Mesendoderm (in vitro differentiated cells): ENCODE measurements at regions not wholly inside any gene's neighbourhood (a gene's known extent, or its start where the extent isn't known, plus 50 kb on each side); places are given as distances from the start of the nearest gene placed in this dataset.

ENCODE experiments used
- DNase-seq: peaks from one replicate; pipeline ENCODE4 v3.0.0; 2013
- H2AK5ac ChIP-seq: 2 replicates; pipeline ENCODE4 v1.6.1; 2013; ENCODE audit warnings: low read length, inconsistent platforms
- H2BK120ac ChIP-seq: 2 replicates; pipeline ENCODE4 v1.6.1; 2013; ENCODE audit warnings: low read depth, mild to moderate bottlenecking, low read length, moderate library complexity, mixed read lengths
- H2BK15ac ChIP-seq: replicated peaks from 2 replicates; pipeline ENCODE4 v1.6.1; 2013; ENCODE audit warnings: low read depth, mild to moderate bottlenecking, moderate library complexity
- H2BK5ac ChIP-seq: 2 replicates; pipeline ENCODE4 v1.6.1; 2013; ENCODE audit warnings: low read length, inconsistent platforms
- H3K18ac ChIP-seq: 2 replicates; pipeline ENCODE4 v1.6.1; 2013; ENCODE audit warnings: mild to moderate bottlenecking, low read length, mixed read lengths
- H3K23ac ChIP-seq: one replicate; pipeline ENCODE4 v1.6.1; 2013; ENCODE audit warnings: low read length
- H3K27ac ChIP-seq: 2 replicates; pipeline ENCODE4 v1.5.1; 2013; ENCODE audit warnings: low read depth, mild to moderate bottlenecking, inconsistent platforms, low read length, moderate library complexity
- H3K27me3 ChIP-seq: 2 replicates; pipeline ENCODE4 v1.6.1; 2013; ENCODE audit warnings: low read length, control low read depth, mild to moderate bottlenecking, inconsistent platforms; ENCODE audit not compliant: insufficient read depth, poor library complexity
- H3K36me3 ChIP-seq: 2 replicates; pipeline ENCODE4 v1.6.1; 2013; ENCODE audit warnings: low read length, inconsistent platforms; ENCODE audit not compliant: control insufficient read depth, insufficient read depth
- H3K4ac ChIP-seq: one replicate; pipeline ENCODE4 v1.6.1; 2013; ENCODE audit warnings: low read depth, mild to moderate bottlenecking, low read length, moderate library complexity
- H3K4me1 ChIP-seq: 2 replicates; pipeline ENCODE4 v1.6.1; 2013; ENCODE audit warnings: low read depth, low read length, inconsistent platforms; ENCODE audit not compliant: control insufficient read depth
- H3K4me2 ChIP-seq: 2 replicates; pipeline ENCODE4 v1.6.1; 2013; ENCODE audit warnings: low read length
- H3K4me3 ChIP-seq: 2 replicates; pipeline ENCODE4 v1.5.1; 2013; ENCODE audit warnings: mild to moderate bottlenecking, low read length
- H3K56ac ChIP-seq: one replicate; pipeline ENCODE4 v1.6.1; 2013; ENCODE audit warnings: low read length
- H3K79me1 ChIP-seq: 2 replicates; pipeline ENCODE4 v1.6.1; 2013; ENCODE audit warnings: low read length, inconsistent platforms
- H3K79me2 ChIP-seq: 2 replicates; pipeline ENCODE4 v1.6.1; 2013; ENCODE audit warnings: mild to moderate bottlenecking, low read length; ENCODE audit not compliant: control insufficient read depth, insufficient read depth
- H3K9ac ChIP-seq: 2 replicates; pipeline ENCODE4 v1.6.1; 2013; ENCODE audit warnings: low read length, inconsistent platforms
- H4K5ac ChIP-seq: one replicate; pipeline ENCODE4 v1.6.1; 2013; ENCODE audit warnings: low read length
- H4K8ac ChIP-seq: one replicate; pipeline ENCODE4 v1.6.1; 2013; ENCODE audit warnings: low read depth, mild to moderate bottlenecking, control low read depth, low read length, moderate library complexity
- WGBS: extraction: QIAGEN DNeasy Blood & Tissue Kit; methylation state at CpG from one replicate; pipeline ENCODE4 v1.1.7; 2013; ENCODE audit warnings: low lambda C conversion rate, missing lambda C conversion rate; ENCODE audit not compliant: insufficient coverage; ENCODE audit errors: extremely low coverage; 5-methylcytosine and 5-hydroxymethylcytosine counted together

DNA sequence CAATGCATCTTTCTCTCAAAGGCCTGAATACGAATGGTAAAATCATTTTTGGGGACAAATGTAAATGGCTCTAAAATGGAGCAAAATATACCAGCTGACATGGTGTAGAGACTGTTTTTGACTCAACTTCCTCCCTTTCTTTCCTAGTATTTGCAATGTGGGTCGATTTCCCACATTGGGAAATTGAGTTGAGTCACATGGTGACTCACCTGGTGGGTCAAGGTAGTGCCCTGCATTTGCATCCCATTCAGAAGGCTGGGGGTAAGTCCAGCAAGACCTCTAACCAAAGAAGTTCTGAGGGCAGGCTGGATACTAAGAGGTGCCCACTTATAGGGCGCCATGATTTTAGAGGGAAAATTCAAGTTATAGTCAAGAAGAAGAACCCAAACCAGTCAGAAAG is 179.6 kb upstream of the MPDZ start:
- H3K4me1 ChIP-seq, result no peaks in the 10 kb centered on the region
- no peak overlapping the region for H3K23ac ChIP-seq
- H2BK15ac ChIP-seq, result no peak overlapping the region
- no peak overlapping the region for H3K18ac ChIP-seq
- H3K56ac ChIP-seq, result no peak overlapping the region
- H2AK5ac ChIP-seq, result no peak overlapping the region
- no peak overlapping the region for H4K5ac ChIP-seq
- no peaks in the 10 kb centered on the region for H3K27me3 ChIP-seq
- H2BK120ac ChIP-seq, result no peak overlapping the region
- no peak overlapping the region for H3K9ac ChIP-seq
- no peak for DNase-seq
- no CpG with 5 or more reads among the region's 3 CpGs for WGBS
- no peaks in the 10 kb centered on the region for H3K79me2 ChIP-seq
- no peak overlapping the region for H3K4me3 ChIP-seq
- no peaks in the 10 kb centered on the region for H3K36me3 ChIP-seq
- no peaks in the 10 kb centered on the region for H3K79me1 ChIP-seq
- no peak overlapping the region for H4K8ac ChIP-seq
- H3K4me2 ChIP-seq, result no peak overlapping the region
- no peak overlapping the region for H3K27ac ChIP-seq
- H3K4ac ChIP-seq, result no peak overlapping the region
- no peak overlapping the region for H2BK5ac ChIP-seq

DNA sequence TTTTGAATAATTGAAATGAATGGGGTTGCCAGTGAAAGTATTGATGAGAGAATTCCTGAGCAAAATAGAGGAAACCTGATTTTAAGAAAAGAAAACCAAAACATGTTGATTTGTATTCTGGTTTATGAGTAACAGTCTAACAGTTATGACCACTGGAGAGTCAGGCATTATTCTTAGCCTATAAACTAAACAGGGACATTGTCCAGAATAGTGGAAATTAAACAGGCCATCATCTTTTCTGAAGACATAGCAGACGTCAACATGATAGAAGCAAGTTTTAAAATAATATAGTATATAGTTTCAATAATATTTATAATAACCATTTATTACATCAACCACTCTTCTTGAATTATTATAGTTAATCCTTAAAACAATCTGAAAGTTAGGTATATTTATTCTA is 178.3 kb upstream of the MPDZ start:
- Histone ChIP-seq H3K23ac (no peak overlapping the region), H4K5ac (no peak overlapping the region), H2BK120ac (no peak overlapping the region), H3K56ac (no peak overlapping the region), H3K4me1 (no peaks in the 10 kb centered on the region), H4K8ac (no peak overlapping the region), H3K4me2 (no peak overlapping the region), H3K4ac (no peak overlapping the region), H3K79me1 (no peaks in the 10 kb centered on the region), H3K36me3 (no peaks in the 10 kb centered on the region), H2BK5ac (no peak overlapping the region), H2AK5ac (no peak overlapping the region), H3K18ac (no peak overlapping the region), H3K4me3 (no peak overlapping the region), H3K27me3 (no peaks in the 10 kb centered on the region), H3K27ac (no peak overlapping the region), H3K9ac (no peak overlapping the region), H2BK15ac (no peak overlapping the region), H3K79me2 (no peaks in the 10 kb centered on the region)
- WGBS, result no CpG with 5 or more reads among the region's 1 CpG
- DNase-seq, result no peak

DNA sequence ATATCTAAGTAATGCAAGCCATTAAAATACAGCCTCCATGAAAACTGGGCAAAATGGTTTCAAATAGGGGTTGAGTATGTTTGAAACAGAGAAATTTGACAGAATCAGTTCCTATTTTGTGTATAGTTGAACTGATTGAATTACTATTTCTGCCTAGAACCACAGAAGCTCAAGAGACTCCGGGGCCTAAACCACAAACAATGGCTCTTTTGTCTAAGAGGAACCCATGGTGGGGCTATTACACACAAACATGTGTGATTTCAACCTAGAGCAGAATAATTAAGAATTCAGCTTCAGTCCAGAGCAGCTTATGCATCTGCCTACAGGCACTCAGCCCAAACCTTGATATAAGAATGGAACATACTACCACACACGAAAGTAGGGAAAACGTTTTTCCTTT is 171.2 kb upstream of the MPDZ start:
- H3K23ac ChIP-seq, result no peak overlapping the region
- H3K4ac ChIP-seq, result no peak overlapping the region
- H2BK120ac ChIP-seq, result no peak overlapping the region
- no peak overlapping the region for H3K4me3 ChIP-seq
- H3K79me2 ChIP-seq, result no peaks in the 10 kb centered on the region
- no peak for DNase-seq
- H3K36me3 ChIP-seq, result no peaks in the 10 kb centered on the region
- no peaks in the 10 kb centered on the region for H3K27me3 ChIP-seq
- H3K18ac ChIP-seq, result no peak overlapping the region
- H3K79me1 ChIP-seq, result no peaks in the 10 kb centered on the region
- no peak overlapping the region for H3K56ac ChIP-seq
- H3K27ac ChIP-seq, result no peak overlapping the region
- H3K4me2 ChIP-seq, result no peak overlapping the region
- no CpG with 5 or more reads among the region's 3 CpGs for WGBS
- H3K4me1 ChIP-seq, result no peaks in the 10 kb centered on the region
- no peak overlapping the region for H2BK5ac ChIP-seq
- H2BK15ac ChIP-seq, result no peak overlapping the region
- no peak overlapping the region for H4K8ac ChIP-seq
- no peak overlapping the region for H4K5ac ChIP-seq
- H2AK5ac ChIP-seq, result no peak overlapping the region
- no peak overlapping the region for H3K9ac ChIP-seq

DNA sequence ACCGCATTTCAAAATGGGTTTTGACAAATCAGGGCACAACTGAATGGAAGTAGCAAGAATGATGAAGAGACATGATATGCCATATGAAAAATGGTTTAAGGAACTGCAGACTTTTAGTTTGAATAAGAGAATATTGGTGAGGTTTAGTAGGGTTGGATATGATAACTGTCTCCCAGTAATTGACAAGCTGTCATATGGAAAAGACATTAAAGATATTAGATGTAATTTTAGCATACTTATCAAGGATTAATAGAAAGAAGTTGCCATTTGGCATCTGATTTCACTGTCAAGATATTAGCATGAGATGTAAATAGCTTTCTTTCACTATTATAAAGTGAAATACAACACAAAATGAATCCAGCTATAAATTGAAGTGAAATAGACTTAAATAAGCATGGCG is 169.0 kb upstream of the MPDZ start:
- Histone ChIP-seq H3K36me3 (no peaks in the 10 kb centered on the region), H3K79me2 (no peaks in the 10 kb centered on the region), H3K79me1 (no peaks in the 10 kb centered on the region), H3K18ac (no peak overlapping the region), H3K56ac (no peak overlapping the region), H3K9ac (no peak overlapping the region), H3K27ac (no peak overlapping the region), H3K4me1 (no peaks in the 10 kb centered on the region), H3K23ac (no peak overlapping the region), H3K4me2 (no peak overlapping the region), H3K4me3 (no peak overlapping the region), H2BK120ac (no peak overlapping the region), H4K5ac (no peak overlapping the region), H2AK5ac (no peak overlapping the region), H4K8ac (no peak overlapping the region), H3K27me3 (no peaks in the 10 kb centered on the region), H2BK15ac (no peak overlapping the region), H2BK5ac (no peak overlapping the region), H3K4ac (no peak overlapping the region)
- no peak for DNase-seq
- no CpG with 5 or more reads among the region's 2 CpGs for WGBS

DNA sequence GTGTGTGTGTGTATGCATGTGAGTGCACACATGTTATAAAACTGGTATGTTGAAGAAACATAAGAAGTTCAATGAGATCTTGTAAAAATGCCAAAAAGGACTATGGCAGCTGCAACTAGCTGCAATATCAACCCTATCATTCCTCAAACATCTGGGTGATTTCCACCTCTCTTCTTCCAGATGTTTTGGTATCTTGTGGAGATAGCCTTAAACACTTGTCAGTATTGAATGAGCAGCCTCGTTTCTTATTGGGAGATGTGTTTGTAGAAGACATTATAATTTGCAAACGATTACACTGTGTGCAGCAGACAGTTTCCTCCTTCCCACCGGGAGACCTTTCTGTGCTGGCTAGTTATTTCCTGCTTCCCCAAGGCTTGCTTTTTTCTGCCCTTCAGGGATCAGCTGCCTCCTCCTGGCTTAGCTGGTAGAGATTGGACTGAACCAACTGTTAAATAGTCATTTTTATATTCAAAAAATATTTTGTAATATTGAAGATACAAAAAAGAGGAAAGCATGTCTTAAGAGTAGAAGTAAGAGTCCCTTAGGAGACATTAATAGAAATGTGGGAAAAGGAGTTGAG is 168.4 kb upstream of the MPDZ start:
- H2BK5ac ChIP-seq, result no peak overlapping the region
- H2AK5ac ChIP-seq, result no peak overlapping the region
- no peak overlapping the region for H3K4me3 ChIP-seq
- H3K9ac ChIP-seq, result no peak overlapping the region
- H3K27me3 ChIP-seq, result no peaks in the 10 kb centered on the region
- no peak overlapping the region for H2BK120ac ChIP-seq
- H3K4me2 ChIP-seq, result no peak overlapping the region
- no peak for DNase-seq
- H4K8ac ChIP-seq, result no peak overlapping the region
- no peaks in the 10 kb centered on the region for H3K36me3 ChIP-seq
- H3K79me2 ChIP-seq, result no peaks in the 10 kb centered on the region
- H3K27ac ChIP-seq, result no peak overlapping the region
- H3K79me1 ChIP-seq, result no peaks in the 10 kb centered on the region
- no peak overlapping the region for H3K4ac ChIP-seq
- H4K5ac ChIP-seq, result no peak overlapping the region
- no CpG with 5 or more reads among the region's 3 CpGs for WGBS
- no peak overlapping the region for H3K56ac ChIP-seq
- no peak overlapping the region for H3K18ac ChIP-seq
- no peak overlapping the region for H2BK15ac ChIP-seq
- no peaks in the 10 kb centered on the region for H3K4me1 ChIP-seq
- H3K23ac ChIP-seq, result no peak overlapping the region
